Ishikawa (cell line): ENCODE measurements at regions not wholly inside any gene's neighbourhood (a gene's known extent, or its start where the extent isn't known, plus 50 kb on each side); places are given as distances from the start of the nearest gene placed in this dataset.

ENCODE experiments used
- CEBPB ChIP-seq: IDR thresholded peaks from 2 replicates; pipeline ENCODE4 v1.6.1; 2012
- CREB1 ChIP-seq: IDR thresholded peaks from 2 replicates; pipeline ENCODE4 v1.6.1; 2012; ENCODE audit warnings: low read depth
- EGR1 ChIP-seq: IDR thresholded peaks from 2 replicates; pipeline ENCODE4 v1.6.1; 2012
- EP300 ChIP-seq: IDR thresholded peaks from 2 replicates; pipeline ENCODE4 v1.6.1; 2012; ENCODE audit warnings: borderline replicate concordance
- FOXM1 ChIP-seq: IDR thresholded peaks from 2 replicates; pipeline ENCODE4 v1.6.1; 2012; ENCODE audit warnings: low read depth, borderline replicate concordance
- MAX ChIP-seq: IDR thresholded peaks from 2 replicates; pipeline ENCODE4 v1.6.1; 2012
- NFIC ChIP-seq: IDR thresholded peaks from 2 replicates; pipeline ENCODE4 v1.6.1; 2012
- RAD21 ChIP-seq: IDR thresholded peaks from 2 replicates; pipeline ENCODE4 v1.6.1; 2012; ENCODE audit warnings: low read depth
- TAF1 ChIP-seq: IDR thresholded peaks from 2 replicates; pipeline ENCODE4 v1.6.1; 2012; ENCODE audit warnings: low read depth, mild to moderate bottlenecking
- TEAD4 ChIP-seq: IDR thresholded peaks from 2 replicates; pipeline ENCODE4 v1.6.1; 2012
- USF1 ChIP-seq: IDR thresholded peaks from 2 replicates; pipeline ENCODE4 v1.6.1; 2012
- YY1 ChIP-seq: IDR thresholded peaks from 2 replicates; pipeline ENCODE4 v1.6.1; 2012; ENCODE audit warnings: low read depth

- TF ChIP-seq MAX = no peak
- TF ChIP-seq RAD21 = no peak
- no peak for TF ChIP-seq FOXM1
- no peak for TF ChIP-seq EP300
- no peak for TF ChIP-seq YY1
- TF ChIP-seq TAF1 = no peak
- no peak for TF ChIP-seq TEAD4
- no peak for TF ChIP-seq NFIC
- no peak for TF ChIP-seq EGR1
- TF ChIP-seq CEBPB = no peak
- no peak for TF ChIP-seq USF1
- TF ChIP-seq CREB1 = no peak
Measured at GRCh38 chr16:82341146-82341669, 171.2 kb upstream of the MPHOSPH6 start.
